SK-MEL-5 (cell line): ENCODE measurements at regions not wholly inside any gene's neighbourhood (a gene's known extent, or its start where the extent isn't known, plus 50 kb on each side); places are given as distances from the start of the nearest gene placed in this dataset.

Experiments used
- DNase-seq: peaks from one replicate; pipeline ENCODE4 v3.0.0-alpha.2; 2016; ENCODE audit warnings: low read depth, low spot score
- in situ Hi-C: cut with HindIII; loops from 2 replicates; pipeline ENCODE4 v1.10.0; 2016; ENCODE audit warnings: low sequenced_read_pairs, high pct_unique_total_duplicates, low pct_unique_long_range_greater_than_20kb

- no peak for DNase-seq
- in situ Hi-C loops: no loop called here
Measured at GRCh38 chr2:15766911-15767597, 173.3 kb upstream of the MYCN start.

GRCh38 chr2:15767679-15768078 is 172.7 kb upstream of the MYCN start:
- in situ Hi-C loops: no loop called here
- DNase-seq: no peak

GRCh38 chr2:15768142-15768541 is 172.2 kb upstream of the MYCN start:
- in situ Hi-C loops: no loop called here

GRCh38 chr2:15768615-15769014 is 171.7 kb upstream of the MYCN start:
- in situ Hi-C loops: no loop called here
- DNase-seq: no peak

More at GRCh38 chr2:15768142-15768541, 172.2 kb upstream of the MYCN start:
- DNase-seq: no peak

GRCh38 chr2:15769235-15769634 is 171.1 kb upstream of the MYCN start:
- in situ Hi-C loops: no loop called here
- DNase-seq: no peak

- in situ Hi-C loops: no loop called here
- no peak for DNase-seq
Measured at GRCh38 chr2:15769676-15770547, 170.4 kb upstream of the MYCN start.

GRCh38 chr2:15770606-15771005 is 169.7 kb upstream of the MYCN start:
- in situ Hi-C loops: no loop called here
- no peak for DNase-seq

DNA sequence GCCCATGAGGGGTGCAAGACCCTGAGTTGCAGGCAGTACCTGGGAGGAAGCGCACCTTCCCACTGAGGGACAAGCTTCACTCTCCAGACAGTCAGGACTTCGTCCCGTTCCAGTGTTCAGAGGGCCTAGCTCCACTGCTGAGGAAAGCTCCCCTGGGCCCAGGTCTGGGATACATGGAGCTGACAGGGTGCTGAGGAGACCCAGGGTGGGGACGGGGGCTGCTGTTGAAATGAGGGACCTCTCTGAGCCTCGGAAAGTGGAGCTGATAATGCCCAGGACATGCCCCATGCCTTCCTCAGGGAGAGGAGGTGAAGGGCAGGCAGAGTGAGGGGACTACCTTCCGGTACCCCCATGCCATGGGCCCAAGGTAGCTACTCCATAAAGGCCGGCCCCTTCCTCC is 169.2 kb upstream of the MYCN start:
- in situ Hi-C loops: no loop called here
- no peak for DNase-seq

- no peak for DNase-seq
- in situ Hi-C loops: no loop called here
Measured at GRCh38 chr2:15772086-15772595, 168.2 kb upstream of the MYCN start.

DNA sequence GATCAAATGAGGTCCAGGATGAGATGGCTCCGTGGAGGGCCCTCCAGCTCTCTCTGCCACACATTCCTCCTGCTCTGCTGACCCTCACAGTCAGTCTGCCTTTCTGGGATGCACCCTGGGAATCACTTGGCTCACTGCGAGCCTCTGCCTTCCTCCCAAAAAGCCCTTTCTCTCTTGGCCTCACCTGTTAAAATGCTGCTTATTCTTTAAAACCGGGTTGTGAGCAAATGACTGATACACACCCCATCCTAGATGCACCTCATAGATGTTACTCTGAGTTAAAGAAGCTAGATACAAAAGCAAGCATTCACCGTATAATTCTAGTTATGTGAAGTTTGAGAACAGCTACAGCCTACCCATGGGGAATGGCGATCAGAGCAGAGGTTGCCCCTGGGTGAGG is 167.7 kb upstream of the MYCN start:
- in situ Hi-C loops: no loop called here
- no peak for DNase-seq

DNA sequence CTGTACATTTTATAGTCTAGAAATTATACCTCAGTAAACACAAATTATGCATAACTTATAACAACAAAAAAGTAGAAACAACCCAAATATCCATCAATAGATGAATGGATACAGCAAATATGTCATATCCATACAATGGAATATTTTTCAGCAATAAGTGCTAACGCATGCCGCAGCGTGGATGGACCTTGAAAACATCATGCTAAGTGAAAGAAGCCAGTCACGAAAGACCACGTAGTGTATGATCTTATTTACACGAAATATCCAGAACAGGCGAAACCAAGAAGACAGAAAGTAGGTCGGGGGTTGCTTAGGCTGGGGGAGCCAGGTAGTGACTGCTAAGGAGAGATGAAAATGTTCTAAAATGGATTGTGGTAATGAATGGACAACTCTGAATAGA is 167.1 kb upstream of the MYCN start:
- DNase-seq: no peak
- in situ Hi-C loops: no loop called here

GRCh38 chr2:15773846-15774245 is 166.5 kb upstream of the MYCN start:
- in situ Hi-C loops: no loop called here
- DNase-seq: no peak

DNA sequence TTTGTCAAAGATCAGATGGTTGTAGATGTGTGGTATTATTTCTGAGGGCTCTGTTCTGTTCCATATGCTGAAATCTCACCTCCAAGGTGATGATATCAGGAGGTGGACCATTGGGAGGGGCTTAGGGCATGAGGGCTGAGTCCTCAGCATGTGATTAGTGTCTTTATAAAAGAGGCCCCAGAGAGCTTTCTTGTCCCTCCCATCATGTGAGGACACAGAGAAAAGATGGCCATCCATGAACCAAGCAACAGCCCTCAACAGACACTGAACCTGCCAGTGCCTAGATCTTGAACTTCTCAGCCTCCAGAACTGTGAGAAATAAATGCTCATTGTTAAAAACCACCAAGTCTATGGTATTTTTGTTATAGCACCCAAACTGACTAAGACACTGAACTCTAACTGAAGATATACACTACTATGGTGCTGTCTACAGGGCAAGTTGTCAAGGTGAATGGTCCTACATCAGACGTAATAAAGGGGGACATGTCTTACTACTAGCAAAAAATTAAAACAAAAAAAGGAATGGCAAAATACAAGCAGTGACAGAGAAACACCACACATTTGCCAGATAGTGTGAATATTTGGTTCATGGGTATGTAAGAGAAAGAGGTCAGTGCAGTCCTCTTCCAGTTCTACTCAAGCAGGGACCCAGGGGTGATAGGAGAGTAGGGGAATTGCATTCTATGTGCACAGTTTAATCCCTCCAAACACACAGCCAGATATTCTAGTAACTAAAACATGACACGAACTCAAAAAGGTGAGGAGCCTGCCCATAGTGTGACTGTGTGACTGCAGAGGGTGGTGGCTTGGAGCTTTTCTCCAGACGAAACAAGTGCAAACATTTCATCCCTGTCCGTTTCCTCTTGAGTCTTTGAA is 164.4 kb upstream of the MYCN start:
- no peak for DNase-seq
- in situ Hi-C loops: no loop called here

GRCh38 chr2:15776629-15776919 is 163.8 kb upstream of the MYCN start:
- DNase-seq: no peak
- in situ Hi-C loops: no loop called here

DNA sequence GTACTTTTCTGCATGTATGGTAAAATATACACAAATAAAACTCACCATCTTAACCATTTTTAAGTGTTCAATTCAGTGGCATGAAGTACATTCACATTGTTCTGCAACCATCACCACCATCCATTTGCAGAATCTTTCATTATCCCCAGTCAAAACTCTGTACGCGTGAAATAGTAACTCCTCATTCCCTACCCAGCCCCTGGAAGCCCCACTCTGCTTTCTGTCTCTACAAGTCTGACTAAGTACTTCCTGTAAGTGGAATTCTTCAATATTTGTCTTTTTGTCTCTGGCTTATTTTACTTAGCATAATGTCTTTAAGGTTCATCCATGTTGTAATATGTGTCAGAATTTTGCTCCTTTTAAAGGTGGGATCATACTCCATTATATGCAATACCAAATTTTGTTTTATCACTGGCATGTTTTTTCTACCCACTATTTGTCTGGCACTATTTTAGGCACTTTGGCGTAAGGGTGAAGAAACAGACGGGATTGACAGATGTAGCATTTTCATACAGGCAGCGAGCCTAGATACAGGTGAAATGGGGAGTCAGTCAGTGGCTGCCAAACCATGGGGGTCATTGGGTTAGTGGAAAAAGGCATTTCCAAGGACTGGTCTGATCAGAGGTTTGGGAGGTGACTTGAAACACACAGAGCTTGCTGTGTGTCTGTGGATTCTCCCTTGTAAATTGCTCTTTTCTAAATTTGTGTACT is 163.2 kb upstream of the MYCN start:
- in situ Hi-C loops: no loop called here
- DNase-seq: no peak

DNA sequence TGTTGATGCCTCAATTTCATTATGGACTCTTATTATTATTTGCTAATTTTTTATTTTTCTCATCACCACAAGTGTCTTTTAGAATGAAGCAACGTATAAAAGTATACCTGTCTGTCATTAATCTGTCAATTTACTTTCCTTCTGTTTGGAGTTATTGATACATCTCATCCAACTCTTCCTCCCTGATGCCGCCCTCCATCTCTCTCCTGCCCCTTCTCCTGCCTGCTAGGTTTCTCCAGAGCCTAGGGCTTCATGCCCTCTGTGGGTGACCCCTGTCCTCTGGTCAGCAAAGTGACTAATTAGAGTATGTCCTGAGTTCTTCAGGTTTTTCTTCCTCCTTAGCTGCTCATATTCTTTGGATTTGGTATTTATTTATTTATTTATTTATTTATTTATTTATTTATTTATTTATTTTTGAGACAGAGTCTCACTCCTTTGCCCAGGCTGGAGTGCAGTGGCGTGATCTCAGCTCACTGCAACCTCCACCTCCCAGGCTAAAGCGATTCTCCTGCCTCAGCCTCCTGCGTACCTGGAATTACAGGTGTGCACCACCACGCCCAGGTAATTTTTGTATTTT is 162.5 kb upstream of the MYCN start:
- no peak for DNase-seq
- in situ Hi-C loops: no loop called here

- in situ Hi-C loops: no loop called here
- DNase-seq: no peak
Measured at GRCh38 chr2:15778529-15779219, 161.7 kb upstream of the MYCN start.
